Thoracic aorta (tissue), 2 donors: ENCODE measurements at regions not wholly inside any gene's neighbourhood (a gene's known extent, or its start where the extent isn't known, plus 50 kb on each side); places are given as distances from the start of the nearest gene placed in this dataset.

Source experiments
- ATAC-seq: fragments of 150-250 bp; one replicate; pipeline ENCODE4 v1.8.0; 2017; ENCODE audit warnings: low read depth; ENCODE audit not compliant: insufficient number of reproducible peaks, low FRiP score
- DNase-seq: peaks from one replicate; pipeline ENCODE4 v3.0.0-alpha.2; 2020; ENCODE audit warnings: low spot score
- H3K27ac ChIP-seq, 2 donors: fragments of 200-600 bp; sonication (generic); 1 replicate in 1 of 2; 2 replicates in 1 of 2; pipeline ENCODE4 v1.5.1; 2016; ENCODE audit warnings: mild to moderate bottlenecking in 2 of 2, moderate library complexity in 2 of 2
- H3K27me3 ChIP-seq: fragments of 200-600 bp; sonication (generic); replicated peaks from 2 replicates; pipeline ENCODE4 v1.6.0; 2016; ENCODE audit warnings: mild to moderate bottlenecking; ENCODE audit not compliant: insufficient read depth
- H3K36me3 ChIP-seq: fragments of 200-600 bp; sonication (generic); one replicate; pipeline ENCODE4 v1.5.1; 2016
- H3K4me1 ChIP-seq, 2 donors: fragments of 200-600 bp; sonication (generic); 1 replicate in 1 of 2; 2 replicates in 1 of 2; pipeline versions ENCODE4 v1.5.1 to v1.6.0; 2016; ENCODE audit warnings: low read depth in 2 of 2, mild to moderate bottlenecking in 1 of 2; ENCODE audit not compliant: control insufficient read depth in 1 of 2
- H3K4me3 ChIP-seq: fragments of 200-600 bp; sonication (generic); 2 replicates; pipeline ENCODE4 v1.5.1; 2016; ENCODE audit warnings: mild to moderate bottlenecking
- H3K9me3 ChIP-seq: fragments of 200-600 bp; sonication (generic); 2 replicates; pipeline ENCODE4 v1.5.1; 2016
- TF ChIP-seq, protein P1 (sequence below): fragments of 200-600 bp; sonication (generic); IDR thresholded peaks from one replicate; pipeline ENCODE4 v1.5.1; 2019; ENCODE audit warnings: antibody characterized with exemption

GRCh38 chr10:121199081-121199480 is 347.9 kb downstream of the WDR11 start:
- H3K36me3 ChIP-seq, result no peaks in the 10 kb centered on the region
- no peaks in the 10 kb centered on the region for H3K4me1 ChIP-seq
- H3K9me3 ChIP-seq, result no peaks in the 10 kb centered on the region
- H3K4me3 ChIP-seq, result no peak overlapping the region
- DNase-seq (no peak), ATAC-seq (no peak)
- TF ChIP-seq, protein P1, sequence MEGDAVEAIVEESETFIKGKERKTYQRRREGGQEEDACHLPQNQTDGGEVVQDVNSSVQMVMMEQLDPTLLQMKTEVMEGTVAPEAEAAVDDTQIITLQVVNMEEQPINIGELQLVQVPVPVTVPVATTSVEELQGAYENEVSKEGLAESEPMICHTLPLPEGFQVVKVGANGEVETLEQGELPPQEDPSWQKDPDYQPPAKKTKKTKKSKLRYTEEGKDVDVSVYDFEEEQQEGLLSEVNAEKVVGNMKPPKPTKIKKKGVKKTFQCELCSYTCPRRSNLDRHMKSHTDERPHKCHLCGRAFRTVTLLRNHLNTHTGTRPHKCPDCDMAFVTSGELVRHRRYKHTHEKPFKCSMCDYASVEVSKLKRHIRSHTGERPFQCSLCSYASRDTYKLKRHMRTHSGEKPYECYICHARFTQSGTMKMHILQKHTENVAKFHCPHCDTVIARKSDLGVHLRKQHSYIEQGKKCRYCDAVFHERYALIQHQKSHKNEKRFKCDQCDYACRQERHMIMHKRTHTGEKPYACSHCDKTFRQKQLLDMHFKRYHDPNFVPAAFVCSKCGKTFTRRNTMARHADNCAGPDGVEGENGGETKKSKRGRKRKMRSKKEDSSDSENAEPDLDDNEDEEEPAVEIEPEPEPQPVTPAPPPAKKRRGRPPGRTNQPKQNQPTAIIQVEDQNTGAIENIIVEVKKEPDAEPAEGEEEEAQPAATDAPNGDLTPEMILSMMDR, result no peak
- no peaks in the 10 kb centered on the region for H3K27me3 ChIP-seq
- H3K27ac ChIP-seq, result no peak overlapping the region

GRCh38 chr10:121205625-121206024 is 354.5 kb downstream of the WDR11 start:
- H3K27ac ChIP-seq, result no peak overlapping the region
- no peaks in the 10 kb centered on the region for H3K9me3 ChIP-seq
- DNase-seq (no peak), ATAC-seq (no peak)
- no peaks in the 10 kb centered on the region for H3K27me3 ChIP-seq
- TF ChIP-seq, protein P1, result no peak
- H3K4me3 ChIP-seq, result no peak overlapping the region
- no peaks in the 10 kb centered on the region for H3K36me3 ChIP-seq
- no peaks in the 10 kb centered on the region for H3K4me1 ChIP-seq

DNA sequence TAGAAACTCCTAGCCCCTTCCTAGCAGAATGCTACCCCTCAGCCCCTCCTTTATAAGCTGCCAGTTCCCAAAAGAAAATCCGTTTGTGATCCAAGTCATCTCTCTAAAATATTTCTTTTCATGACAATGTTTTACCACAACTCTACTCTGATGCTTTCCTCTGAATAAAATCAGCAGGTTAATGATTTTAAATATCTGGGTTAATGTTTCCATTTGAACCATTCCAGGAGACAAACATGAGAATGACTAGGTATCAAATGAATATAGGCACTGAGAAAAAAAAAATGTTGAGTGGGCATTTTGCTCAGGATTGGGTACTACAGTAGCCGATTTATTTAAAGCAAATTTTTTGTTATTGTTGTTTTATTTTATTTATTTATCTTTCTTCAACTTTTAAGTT is 360.3 kb downstream of the WDR11 start:
- H3K4me3 ChIP-seq, result no peak overlapping the region
- H3K9me3 ChIP-seq, result no peaks in the 10 kb centered on the region
- H3K27ac ChIP-seq, result no peak overlapping the region
- DNase-seq, result no peak
- no peak for ATAC-seq
- no peaks in the 10 kb centered on the region for H3K4me1 ChIP-seq
- H3K36me3 ChIP-seq, result no peaks in the 10 kb centered on the region
- TF ChIP-seq, protein P1, result no peak
- H3K27me3 ChIP-seq, result no peaks in the 10 kb centered on the region

GRCh38 chr10:121213437-121213836 is 362.3 kb downstream of the WDR11 start:
- Histone ChIP-seq H3K36me3 (no peaks in the 10 kb centered on the region), H3K4me1 (no peaks in the 10 kb centered on the region), H3K27me3 (no peaks in the 10 kb centered on the region), H3K27ac (no peak overlapping the region), H3K9me3 (no peaks in the 10 kb centered on the region), H3K4me3 (no peak overlapping the region)
- TF ChIP-seq, protein P1, result no peak
- no peak for ATAC-seq
- no peak for DNase-seq

DNA sequence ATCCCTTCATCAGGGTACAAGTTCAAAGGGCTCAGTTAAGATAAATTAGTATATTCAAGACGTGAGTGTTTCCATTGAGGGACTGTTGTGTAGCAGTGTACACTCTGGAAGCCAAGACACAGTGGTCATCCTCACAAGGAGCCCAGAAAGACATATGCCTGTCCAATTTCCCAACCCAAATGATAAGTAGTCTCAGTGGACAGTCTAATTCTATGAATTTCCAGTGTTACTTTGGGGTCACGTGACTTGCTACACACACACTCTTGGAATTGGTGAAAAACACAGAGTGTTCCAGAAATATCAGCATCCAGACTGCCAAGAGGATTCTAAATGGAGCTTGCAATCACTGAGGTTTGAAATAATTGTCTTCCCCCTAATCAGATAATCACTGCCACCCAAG is 365.1 kb downstream of the WDR11 start:
- Histone ChIP-seq H3K36me3 (no peaks in the 10 kb centered on the region), H3K27ac (no peak overlapping the region), H3K9me3 (no peaks in the 10 kb centered on the region), H3K27me3 (no peaks in the 10 kb centered on the region), H3K4me1 (no peaks in the 10 kb centered on the region), H3K4me3 (no peak overlapping the region)
- TF ChIP-seq, protein P1, result no peak
- ATAC-seq (no peak), DNase-seq (no peak)
